Keratinocyte (primary cell): ENCODE measurements at regions not wholly inside any gene's neighbourhood (a gene's known extent, or its start where the extent isn't known, plus 50 kb on each side); places are given as distances from the start of the nearest gene placed in this dataset.

Source experiments
- CTCF ChIP-seq, 3 experiments: IDR thresholded peaks in 1 of 3; conservative IDR thresholded peaks in 1 of 3; optimal IDR thresholded peaks in 1 of 3; 2 replicates in 2 of 3; 3 replicates in 1 of 3; pipeline versions ENCODE3 to v1.5.1; 2011; ENCODE audit warnings: low read length in 3 of 3, mild to moderate bottlenecking in 3 of 3, moderate library complexity in 2 of 3, control low read depth in 1 of 3, inconsistent platforms in 1 of 3; ENCODE audit not compliant: insufficient read depth in 2 of 3; ENCODE audit errors: extremely low read depth in 1 of 3
- EZH2 ChIP-seq: IDR thresholded peaks from one replicate; pipeline ENCODE4 v1.6.1; 2012; ENCODE audit warnings: inconsistent platforms, mild to moderate bottlenecking, low read length, moderate library complexity

DNA sequence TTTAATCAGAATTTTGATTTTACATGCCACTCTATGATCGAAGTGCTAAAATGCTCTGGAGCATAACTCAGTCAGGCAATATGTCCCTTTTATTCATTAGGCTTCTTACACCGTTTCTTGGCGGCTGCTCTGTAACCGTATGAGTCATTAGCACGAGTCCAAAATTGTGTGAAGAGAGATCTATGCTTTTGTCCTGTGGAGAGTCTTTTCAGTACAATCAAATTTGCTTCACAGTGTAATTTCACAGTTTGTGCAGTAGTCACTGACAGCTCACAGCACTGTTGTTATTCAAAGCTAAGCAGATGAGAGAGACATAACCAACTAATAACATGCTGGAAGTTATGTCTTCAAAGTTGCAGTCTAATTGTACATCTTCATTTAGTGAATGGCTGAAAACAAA lies 167.8 kb downstream of the PCDH10 start:
- TF ChIP-seq CTCF (optimal IDR thresholded peaks at IDR 0.05 in 1 of 3, IDR thresholded peaks at IDR 0.05 in 1 of 3, conservative IDR thresholded peaks at IDR 0.05 in 1 of 3; ENCODE audit: extremely low read depth in 1 of 3, insufficient read depth in 2 of 3, low read length in 3 of 3) (no peak), EZH2 (no peak)
